ENCODE measurements at regions not wholly inside any gene's neighbourhood (a gene's known extent, or its start where the extent isn't known, plus 50 kb on each side); places are given as distances from the start of the nearest gene placed in this dataset.

GRCh38 chr9:90948156-90948555 lies 146.5 kb downstream of the SYK start:
- TF ChIP-seq GATA2 (IDR thresholded peaks at IDR 0.05; ENCODE audit: low read depth, low read length) (peak; percentile 31; the same call in 1 of the 2 replicates), GATA3 (IDR thresholded peaks at IDR 0.05; ENCODE audit: low read depth, low read length) (0 out of 2 replicates have a peak, but pooled peaks have one; percentile 31)

- TF ChIP-seq GATA3 (IDR thresholded peaks at IDR 0.05; ENCODE audit: low read depth, low read length) = no peak
- TF ChIP-seq GATA2 (IDR thresholded peaks at IDR 0.05; ENCODE audit: low read depth, low read length) = no peak
Observed at GRCh38 chr9:90950600-90950999, 149.0 kb downstream of the SYK start.

GRCh38 chr9:90953200-90953599 lies 151.6 kb downstream of the SYK start:
- no peak for TF ChIP-seq GATA2 (IDR thresholded peaks at IDR 0.05; ENCODE audit: low read depth, low read length)
- no peak for TF ChIP-seq GATA3 (IDR thresholded peaks at IDR 0.05; ENCODE audit: low read depth, low read length)

GRCh38 chr9:90953805-90954204 lies 152.2 kb downstream of the SYK start:
- TF ChIP-seq GATA2 (IDR thresholded peaks at IDR 0.05; ENCODE audit: low read depth, low read length) = no peak
- TF ChIP-seq GATA3 (IDR thresholded peaks at IDR 0.05; ENCODE audit: low read depth, low read length) = no peak

- TF ChIP-seq GATA3 (IDR thresholded peaks at IDR 0.05; ENCODE audit: low read depth, low read length) = no peak
- no peak for TF ChIP-seq GATA2 (IDR thresholded peaks at IDR 0.05; ENCODE audit: low read depth, low read length)
Observed at GRCh38 chr9:90956026-90956810, 154.6 kb downstream of the SYK start.

GRCh38 chr9:90958328-90958727 lies 156.7 kb downstream of the SYK start:
- TF ChIP-seq GATA2 (IDR thresholded peaks at IDR 0.05; ENCODE audit: low read depth, low read length) (no peak), GATA3 (IDR thresholded peaks at IDR 0.05; ENCODE audit: low read depth, low read length) (no peak)

GRCh38 chr9:90960941-90961340 lies 159.3 kb downstream of the SYK start:
- no peak for TF ChIP-seq GATA2 (IDR thresholded peaks at IDR 0.05; ENCODE audit: low read depth, low read length)
- TF ChIP-seq GATA3 (IDR thresholded peaks at IDR 0.05; ENCODE audit: low read depth, low read length) = no peak

- TF ChIP-seq GATA3 (IDR thresholded peaks at IDR 0.05; ENCODE audit: low read depth, low read length) (no peak), GATA2 (IDR thresholded peaks at IDR 0.05; ENCODE audit: low read depth, low read length) (no peak)
Observed at GRCh38 chr9:90961375-90961774, 159.8 kb downstream of the SYK start.

GRCh38 chr9:90964101-90965020 lies 162.7 kb downstream of the SYK start:
- no peak for TF ChIP-seq GATA3 (IDR thresholded peaks at IDR 0.05; ENCODE audit: low read depth, low read length)
- peak; percentile 63; the same call in 1 of the 2 replicates for TF ChIP-seq GATA2 (IDR thresholded peaks at IDR 0.05; ENCODE audit: low read depth, low read length)

GRCh38 chr9:90965226-90966030 lies 163.8 kb downstream of the SYK start:
- no peak for TF ChIP-seq GATA3 (IDR thresholded peaks at IDR 0.05; ENCODE audit: low read depth, low read length)
- TF ChIP-seq GATA2 (IDR thresholded peaks at IDR 0.05; ENCODE audit: low read depth, low read length) = no peak

- TF ChIP-seq GATA3 (IDR thresholded peaks at IDR 0.05; ENCODE audit: low read depth, low read length) = no peak
- no peak for TF ChIP-seq GATA2 (IDR thresholded peaks at IDR 0.05; ENCODE audit: low read depth, low read length)
Observed at GRCh38 chr9:90966031-90966290, 164.3 kb downstream of the SYK start.

GRCh38 chr9:90966480-90967144 lies 165.0 kb downstream of the SYK start:
- TF ChIP-seq GATA3 (IDR thresholded peaks at IDR 0.05; ENCODE audit: low read depth, low read length) (no peak), GATA2 (IDR thresholded peaks at IDR 0.05; ENCODE audit: low read depth, low read length) (no peak)

- TF ChIP-seq GATA2 (IDR thresholded peaks at IDR 0.05; ENCODE audit: low read depth, low read length) (no peak), GATA3 (IDR thresholded peaks at IDR 0.05; ENCODE audit: low read depth, low read length) (no peak)
Observed at GRCh38 chr9:90967145-90967538, 165.5 kb downstream of the SYK start.

Data from SH-SY5Y (cell line).